HG02763 (cell line): ENCODE measurements at regions not wholly inside any gene's neighbourhood (a gene's known extent, or its start where the extent isn't known, plus 50 kb on each side); places are given as distances from the start of the nearest gene placed in this dataset.
"Not testable (repeated sequence)": the region's sequence is repeated elsewhere in the genome, so short reads cannot be mapped to it uniquely, and the experiment has no call there.

Experiments
- ATAC-seq: cut with Tn5 transposase; IDR thresholded peaks from one replicate; pipeline ENCODE4 v1.9.1; 2021; ENCODE audit warnings: mild to moderate bottlenecking, moderate library complexity; ENCODE audit not compliant: unreplicated experiment

DNA sequence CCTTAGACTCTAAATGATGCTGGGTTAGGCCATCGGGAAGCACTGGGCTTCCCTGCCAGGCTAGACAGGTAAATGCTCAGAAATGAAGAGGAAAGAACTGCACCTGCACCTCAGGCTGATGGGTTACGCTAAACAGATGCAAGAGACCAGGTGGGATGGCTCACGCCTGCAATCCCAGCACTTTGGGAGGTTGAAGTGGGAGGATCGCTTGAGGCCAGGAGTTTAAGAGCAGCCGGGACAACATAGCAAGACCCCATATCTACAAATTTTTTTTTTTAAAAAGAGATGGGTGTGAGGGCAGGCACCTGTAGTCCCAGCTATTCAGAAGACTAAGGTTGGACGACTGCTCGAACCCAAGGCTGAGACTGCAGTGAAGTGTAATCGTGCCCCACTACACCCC, 634.7 kb downstream of the UQCRFS1 start:
- ATAC-seq: no peak

DNA sequence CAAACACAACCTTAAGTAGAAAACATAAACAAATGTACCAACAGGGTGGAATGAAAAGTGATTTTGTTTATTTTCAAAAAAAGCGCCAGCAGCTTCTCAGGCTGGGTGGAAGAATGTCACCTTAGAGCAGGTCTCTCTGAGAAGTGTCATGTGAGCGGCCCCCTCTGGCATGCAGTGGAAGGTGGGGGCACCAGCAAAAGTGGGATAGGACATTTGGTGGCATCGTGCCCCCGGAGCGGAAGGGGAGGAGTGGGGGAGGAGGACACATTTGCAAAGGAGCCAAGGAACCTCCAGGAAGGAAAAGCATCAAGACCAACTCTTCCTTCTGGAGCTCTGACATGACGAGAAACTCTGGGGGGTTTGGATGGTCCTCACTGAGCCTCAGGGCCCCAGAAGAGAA, 635.3 kb downstream of the UQCRFS1 start:
- ATAC-seq: no peak

DNA sequence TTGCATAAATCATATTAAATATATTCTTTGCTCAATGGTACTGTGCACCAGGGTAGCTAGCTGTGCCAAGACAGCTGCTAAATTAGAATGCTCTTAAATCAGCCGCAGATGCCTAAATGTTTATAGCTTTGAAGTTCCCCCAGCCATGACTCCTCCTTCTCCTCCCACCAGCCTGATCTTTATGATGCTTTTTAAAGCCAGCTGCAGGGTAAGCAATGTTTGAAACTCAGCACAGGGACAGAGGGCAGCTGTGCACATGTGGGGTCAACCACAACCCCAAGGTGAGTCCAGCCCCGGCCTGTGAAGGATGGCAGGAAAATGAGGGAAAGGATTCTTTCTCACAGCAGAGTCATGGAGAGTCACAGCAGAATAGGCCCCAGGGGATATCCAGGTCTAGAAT, 635.7 kb downstream of the UQCRFS1 start:
- ATAC-seq: no peak

DNA sequence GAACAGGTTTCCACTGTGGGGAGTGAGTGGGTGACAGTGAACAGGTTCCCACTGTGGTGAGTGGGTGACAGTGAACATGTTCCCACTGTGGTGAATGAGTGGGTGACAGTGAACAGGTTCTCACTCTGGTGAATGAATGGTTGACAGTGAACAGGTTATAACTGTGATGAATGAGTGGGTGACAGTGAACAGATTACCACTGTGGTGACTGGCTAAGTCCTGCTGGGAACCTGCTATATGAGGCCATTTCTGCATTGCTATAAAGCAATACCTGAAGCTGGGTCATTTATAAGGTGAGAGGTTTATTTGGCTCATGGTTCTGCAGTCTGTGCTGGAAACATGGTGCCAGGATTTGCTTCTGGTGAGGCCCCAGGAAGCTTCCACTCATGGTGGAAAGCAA, 637.1 kb downstream of the UQCRFS1 start:
- ATAC-seq: no peak

DNA sequence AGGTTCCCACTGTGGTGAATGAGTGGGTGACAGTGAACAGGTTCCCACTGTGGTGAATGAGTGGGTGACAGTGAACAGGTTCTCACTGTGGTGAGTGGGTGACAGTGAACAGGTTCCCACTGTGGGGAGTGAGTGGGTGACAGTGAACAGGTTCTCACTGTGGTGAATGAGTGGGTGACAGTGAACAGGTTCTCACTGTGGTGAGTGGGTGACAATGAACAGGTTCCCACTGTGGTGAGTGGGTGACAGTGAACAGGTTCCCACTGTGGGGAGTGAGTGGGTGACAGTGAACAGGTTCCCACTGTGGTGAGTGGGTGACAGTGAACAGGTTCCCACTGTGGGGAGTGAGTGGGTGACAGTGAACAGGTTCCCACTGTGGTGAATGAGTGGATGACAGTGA, 637.6 kb downstream of the UQCRFS1 start:
- not testable (repeated sequence) for ATAC-seq

DNA sequence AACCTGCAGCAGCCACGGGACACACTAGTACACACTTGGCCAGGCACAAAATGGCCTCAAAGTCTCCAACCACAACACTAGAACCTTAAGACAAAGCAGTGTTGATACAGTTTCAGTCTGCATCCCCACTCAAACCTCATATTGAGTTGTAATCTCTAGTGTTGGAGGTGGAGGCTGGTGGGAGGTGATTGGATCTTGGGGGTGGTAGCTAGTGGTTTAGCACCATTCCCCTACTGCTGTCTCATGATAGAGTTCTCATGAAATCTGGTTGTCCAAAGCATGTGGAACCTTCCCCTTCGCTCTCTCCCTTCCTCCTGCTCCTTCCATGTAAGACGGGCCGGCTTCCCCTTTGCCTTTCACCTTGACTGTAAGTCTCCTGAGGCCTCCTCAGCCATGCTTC, 638.7 kb downstream of the UQCRFS1 start:
- ATAC-seq: no peak

DNA sequence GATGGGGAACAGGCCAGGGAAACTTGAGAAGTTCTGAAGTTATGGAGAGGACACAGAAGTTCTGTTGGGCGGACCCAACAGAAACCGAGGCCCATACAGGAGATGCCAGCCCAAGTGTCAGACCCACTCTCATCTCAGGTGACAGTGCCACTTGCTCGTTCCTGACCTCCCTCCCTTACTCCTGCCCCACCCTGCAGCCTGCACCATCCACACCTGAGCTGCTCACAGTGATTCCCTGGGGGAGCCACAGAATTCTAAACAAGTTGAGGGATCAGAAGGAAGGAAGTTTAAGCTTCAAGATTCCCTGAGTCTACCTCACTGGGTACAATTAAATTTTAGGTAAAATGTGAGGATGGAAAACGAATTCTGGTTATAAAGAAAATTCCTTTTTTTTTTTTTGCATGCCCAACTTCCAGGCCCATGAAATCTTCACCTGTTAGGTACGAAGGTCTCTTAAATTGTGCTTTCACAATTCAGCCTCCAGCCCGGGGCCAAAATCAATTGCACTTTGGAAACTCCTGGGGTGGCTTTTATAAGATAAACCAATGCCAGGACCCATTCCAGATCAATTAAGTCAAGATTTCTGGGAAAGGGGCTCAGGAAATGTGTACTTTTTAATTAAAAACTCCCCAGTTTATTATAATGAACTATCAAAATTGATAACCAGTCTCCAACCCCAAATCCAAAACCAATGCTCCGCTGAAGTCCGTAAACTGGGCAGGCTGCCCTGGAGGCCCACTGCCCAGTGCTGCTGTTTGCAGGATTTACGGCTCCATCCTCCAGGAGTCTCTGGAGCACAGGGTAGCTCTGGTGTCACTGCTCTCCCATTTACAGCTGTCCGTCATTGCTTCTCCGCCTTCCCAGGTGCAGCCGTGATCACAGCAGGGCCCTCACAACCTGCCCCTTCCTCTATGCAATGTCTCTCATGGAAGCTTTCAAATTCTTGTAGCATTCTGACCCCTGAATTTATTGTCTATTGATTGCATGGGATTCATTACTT, 643.5 kb downstream of the UQCRFS1 start:
- no peak for ATAC-seq

DNA sequence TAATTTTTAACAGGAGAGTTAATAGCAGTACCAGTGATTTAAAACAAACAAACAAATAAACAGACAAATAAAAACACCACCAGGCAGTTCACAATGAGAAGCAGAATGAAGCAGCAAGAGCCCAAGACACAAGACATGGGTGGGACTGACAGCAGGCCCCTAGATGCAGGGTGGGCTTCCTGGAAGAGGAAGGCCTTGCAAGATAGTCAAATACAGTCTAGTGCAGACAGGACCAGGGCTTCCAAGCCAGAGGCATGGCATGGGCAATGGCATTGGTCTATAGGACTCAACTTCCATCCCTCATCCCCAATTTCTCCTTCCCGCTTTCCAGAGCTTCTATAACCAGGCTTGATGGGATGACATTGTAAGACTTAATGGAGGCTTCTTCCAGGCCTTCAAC, 645.1 kb downstream of the UQCRFS1 start:
- no peak for ATAC-seq

DNA sequence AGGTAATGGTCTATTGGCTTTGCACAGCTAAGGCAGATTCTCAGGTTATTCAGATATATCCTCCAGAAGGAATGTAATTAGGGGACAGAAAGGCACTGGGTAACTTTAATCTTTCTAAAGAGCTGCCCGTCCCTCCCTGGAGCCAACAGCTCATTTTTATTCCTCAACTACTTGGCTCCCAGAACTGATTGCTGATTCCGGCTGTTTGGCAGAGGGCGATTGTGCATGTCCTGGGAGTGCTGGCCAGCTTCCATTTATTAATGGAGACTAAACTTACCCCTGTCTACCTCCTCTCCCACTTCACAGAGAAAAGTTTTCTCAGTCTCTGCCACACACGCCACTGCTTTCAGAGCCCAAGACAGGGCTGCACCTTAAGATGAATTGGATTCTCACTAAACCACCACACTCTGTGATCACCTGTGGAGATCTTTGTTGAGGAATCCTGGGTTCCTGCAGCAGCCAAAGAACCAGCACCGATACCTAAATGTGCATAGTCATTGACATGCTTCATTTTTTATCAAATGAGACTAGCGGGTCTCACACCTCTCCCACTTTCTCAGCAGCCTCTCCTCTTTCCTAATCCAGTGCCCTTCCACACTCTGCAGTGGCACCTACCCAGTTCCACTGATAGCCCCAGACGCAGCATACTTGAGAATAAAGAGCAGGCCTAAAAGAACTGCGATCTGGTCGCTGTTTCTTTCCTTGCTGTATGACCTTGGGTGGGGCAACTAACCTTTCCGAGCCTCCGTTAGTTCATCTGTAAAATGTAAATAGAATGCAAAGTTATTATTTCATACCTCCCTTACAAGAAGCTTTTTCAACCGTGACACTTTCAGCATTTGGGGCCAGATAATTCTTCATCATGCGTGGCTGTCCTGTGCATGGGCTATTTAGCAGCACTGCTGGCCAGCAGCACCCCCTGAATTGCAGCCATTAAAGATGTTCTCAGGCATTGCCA, 648.7 kb downstream of the UQCRFS1 start:
- ATAC-seq: no peak

DNA sequence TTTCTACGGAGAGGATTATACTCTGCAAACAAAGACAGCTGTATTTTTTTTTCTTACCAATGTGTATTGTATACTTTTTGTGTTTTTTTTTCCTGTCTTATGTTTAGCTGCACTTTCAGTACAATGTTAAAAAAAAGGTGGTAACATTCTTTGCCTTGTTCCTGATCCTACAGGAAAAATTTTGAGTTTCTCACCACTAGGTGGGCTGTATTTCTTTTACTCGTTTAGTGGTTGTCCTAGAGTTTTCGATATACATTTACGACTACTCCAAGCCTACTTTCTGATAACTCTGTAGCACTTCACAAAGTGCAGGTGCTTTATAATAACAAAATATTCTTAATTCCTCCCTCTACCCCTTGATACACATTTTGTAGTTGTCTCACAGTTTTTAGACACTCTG, 652.2 kb downstream of the UQCRFS1 start:
- ATAC-seq: no peak

DNA sequence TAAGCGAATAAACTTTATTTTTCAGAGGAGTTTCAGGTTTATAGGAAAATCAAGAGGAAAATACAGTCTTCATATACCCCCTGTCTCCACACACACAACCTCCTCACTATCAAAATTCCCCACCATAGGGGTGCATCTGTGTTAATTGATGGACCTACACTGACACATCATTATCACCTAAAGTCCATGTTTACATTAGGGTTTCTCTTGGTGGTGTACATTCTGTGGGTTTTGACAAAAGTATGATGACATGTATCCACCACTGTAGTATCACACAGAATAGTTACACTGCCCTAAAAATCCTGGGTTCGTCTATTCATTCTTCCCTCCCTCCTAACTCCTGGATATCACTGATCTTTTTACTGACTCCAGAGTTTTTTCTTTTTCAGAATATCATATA, 654.2 kb downstream of the UQCRFS1 start:
- ATAC-seq: no peak

DNA sequence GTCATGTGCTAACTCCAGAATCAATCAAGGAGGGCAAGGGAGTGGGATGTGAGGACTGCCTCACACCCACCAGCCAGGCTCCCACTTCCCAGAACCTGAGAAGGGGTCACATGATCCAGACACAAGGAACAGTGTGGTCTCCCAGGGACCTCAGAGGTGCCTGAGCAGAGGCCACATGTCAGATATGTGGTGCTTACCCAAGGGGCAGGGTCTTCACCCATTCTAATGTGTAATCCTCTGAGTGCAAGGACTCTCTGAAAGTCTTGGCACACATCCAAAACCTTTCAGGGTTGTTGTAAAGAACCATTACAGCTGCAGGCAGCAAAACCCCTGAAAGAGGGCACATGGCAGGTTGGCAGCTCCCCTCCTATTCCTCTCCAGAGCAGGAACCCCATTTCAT, 656.6 kb downstream of the UQCRFS1 start:
- no peak for ATAC-seq

DNA sequence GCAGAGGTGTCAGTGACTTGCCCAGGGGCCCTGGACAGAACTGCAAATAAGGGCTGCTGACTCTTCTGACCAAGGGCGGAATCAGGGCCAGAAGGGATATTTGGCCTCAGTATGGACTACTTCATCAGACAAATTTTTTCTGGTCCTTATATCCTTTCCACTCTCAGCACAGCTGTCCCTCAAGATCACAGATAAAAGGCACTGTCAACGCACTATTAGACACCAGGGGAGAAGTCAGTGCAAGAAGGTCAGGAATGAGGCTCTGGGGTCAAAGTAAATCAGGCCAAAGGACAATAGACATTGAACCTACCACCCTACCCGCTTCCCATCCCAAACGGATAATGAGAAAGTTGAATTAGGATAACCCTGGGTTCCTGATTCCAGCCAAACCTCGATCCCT, 657.6 kb downstream of the UQCRFS1 start:
- no peak for ATAC-seq

DNA sequence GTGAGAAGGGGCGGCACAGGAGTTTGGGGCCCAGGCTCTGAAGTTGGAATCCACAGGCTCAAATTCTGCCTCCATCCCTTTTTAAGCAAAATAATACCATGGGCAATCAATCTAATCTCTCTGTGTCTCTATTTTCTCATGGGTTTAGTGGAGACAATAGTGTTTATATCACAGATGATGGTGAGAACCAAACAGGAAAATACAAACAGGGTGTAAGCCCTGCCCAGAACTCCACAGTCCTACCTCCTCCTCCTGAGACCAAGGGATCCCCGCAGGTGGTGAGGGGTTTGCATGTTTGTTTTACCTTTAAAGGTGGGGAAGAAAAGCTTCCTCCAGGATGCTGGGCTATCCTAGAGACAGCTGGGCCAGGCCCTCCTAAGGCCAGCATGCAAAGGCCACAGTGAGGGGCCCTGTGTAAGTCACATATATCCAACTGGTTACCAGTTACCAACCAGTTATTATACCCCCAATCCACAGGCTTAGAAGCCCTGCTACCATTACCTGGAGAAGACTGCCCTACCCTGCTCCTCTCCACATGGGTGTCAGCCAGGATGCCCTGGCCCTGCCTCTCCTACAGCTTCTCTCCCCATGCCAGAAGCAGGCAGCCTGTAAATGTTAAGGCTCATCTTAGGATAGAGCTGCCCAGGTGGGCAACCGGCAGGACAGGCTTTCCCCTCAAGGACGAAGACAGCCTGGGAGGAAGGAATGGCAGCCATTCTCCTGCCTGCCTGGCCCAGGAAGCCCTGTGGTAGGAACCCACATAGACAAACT, 658.4 kb downstream of the UQCRFS1 start:
- ATAC-seq: no peak

DNA sequence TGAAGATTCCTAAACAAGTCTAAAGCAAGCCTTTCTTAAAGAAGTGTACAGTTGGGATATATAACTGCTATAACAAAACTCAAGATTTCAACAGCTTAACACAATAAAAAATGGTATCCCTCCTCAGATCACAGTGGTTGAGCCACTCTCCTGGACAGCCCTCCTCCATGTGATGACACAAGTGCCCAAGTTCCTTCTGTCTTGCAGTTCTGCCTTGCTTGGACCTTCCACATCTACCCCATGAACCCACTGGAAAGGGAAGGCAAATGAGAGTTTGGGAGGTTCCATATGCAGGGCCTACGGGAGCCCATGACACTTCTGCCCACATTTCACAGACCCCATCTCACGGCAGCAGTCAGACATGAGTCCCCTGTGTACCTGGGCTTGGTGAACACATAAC, 659.2 kb downstream of the UQCRFS1 start:
- ATAC-seq: no peak

DNA sequence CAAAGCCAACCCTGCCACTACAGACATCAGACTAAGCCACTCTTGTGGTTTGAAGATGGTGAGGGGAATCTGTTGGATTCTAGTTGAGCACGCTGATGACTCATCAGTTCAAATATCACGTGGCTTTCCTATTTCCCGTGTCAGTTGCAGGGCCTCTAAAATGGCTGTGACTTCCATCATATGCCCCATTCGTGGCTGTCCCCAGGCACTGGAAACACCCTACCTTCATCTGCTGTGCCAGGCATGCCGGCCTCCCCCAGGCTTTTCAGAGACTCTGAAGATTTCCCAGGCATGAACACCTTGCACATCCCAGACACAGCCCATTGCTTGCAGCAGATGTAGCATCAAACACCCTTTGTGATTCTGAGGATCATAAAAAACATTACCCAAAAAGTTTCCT, 659.9 kb downstream of the UQCRFS1 start:
- no peak for ATAC-seq

DNA sequence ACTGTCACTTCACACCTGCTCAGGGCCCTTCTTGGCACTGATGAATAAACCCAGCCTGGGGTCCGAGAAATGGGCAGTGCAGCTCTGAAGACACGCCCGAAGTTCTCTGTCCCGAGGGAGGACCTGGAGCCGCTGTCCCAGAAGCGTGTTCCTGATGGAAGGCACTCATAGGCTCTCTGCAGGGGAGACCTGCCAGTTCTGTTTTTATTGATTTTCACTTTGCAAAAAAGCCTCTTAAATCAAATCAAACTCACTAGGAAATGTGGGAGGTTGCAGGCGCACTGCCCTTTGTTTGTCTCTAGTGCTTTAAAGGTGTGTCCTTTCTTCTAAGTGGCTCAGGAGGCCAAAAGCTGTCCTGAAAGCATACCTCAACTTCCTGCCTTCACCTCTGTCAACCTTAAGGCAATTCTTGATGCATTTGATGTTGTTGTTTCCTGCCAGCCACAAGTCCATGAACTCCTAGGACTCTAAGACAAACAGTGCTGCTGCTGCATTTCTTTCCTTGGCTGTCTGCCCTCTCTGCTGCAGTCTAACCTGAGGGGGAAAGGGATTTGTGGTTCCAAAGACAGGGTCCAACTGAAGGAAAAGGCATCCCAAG, 663.2 kb downstream of the UQCRFS1 start:
- no peak for ATAC-seq

DNA sequence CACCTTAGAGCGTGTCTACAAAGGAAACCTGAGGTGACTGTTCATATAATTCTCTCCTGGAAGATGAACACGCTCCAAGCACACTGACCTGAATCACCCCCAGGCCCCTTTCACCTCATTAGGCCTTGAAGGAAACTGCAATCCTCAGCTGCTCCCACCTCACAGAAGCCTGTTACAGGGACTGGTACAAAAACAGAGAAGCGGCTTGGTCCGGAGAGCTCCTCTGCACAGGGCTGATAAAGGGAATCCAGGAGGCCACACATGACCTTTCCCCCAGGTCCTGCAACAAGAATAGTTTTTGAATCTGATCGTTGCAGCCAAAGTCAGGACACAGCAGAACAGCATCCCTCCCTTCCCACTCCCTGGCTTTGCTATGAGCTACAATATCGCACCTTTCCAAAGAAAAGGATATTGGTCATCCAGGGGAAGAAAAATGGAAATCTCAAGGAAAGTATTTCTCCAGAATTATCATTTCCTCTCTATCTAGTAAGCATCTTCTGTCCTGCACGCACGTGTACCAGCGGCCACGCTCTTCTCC, 666.7 kb downstream of the UQCRFS1 start:
- no peak for ATAC-seq

DNA sequence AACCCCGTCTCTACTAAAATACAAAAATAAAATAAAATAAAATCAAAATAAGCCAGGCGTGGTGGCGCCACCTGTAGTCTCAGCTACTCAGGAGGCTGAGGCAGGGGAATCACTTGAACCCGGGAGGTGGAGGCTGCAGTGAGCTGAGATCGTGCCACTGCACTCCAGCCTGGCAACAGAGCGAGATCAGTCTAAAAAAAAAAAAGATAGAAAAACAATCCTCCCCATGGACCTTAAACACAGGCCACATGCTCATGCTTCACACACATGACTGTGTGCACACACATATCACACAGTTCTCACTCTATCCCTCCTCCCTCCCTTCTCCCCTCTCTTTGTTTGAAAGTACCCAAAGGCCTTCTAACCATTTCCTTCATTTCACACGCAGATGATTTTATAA, 667.6 kb downstream of the UQCRFS1 start:
- ATAC-seq: not testable (repeated sequence)
